ENCODE measurements at regions not wholly inside any gene's neighbourhood (a gene's known extent, or its start where the extent isn't known, plus 50 kb on each side); places are given as distances from the start of the nearest gene placed in this dataset.
A peak's percentile ranks its signal among the peaks of the same experiment; 100 is the strongest.

- Histone ChIP-seq H3K79me2 (ENCODE audit: insufficient read depth, low read depth) (no peaks in the 10 kb centered on the region), H3K36me3 (ENCODE audit: insufficient read depth) (no peaks in the 10 kb centered on the region; the same call in 1 of the 2 replicates), H2AFZ (ENCODE audit: low read depth) (no peak overlapping the region), H3K4me2 (no peak overlapping the region), H3K4me3 (IDR thresholded peaks at IDR 0.05; ENCODE audit: insufficient read depth, low read depth, low read length) (no peak overlapping the region), H4K20me1 (ENCODE audit: insufficient read depth) (no peaks in the 10 kb centered on the region), H3K27me3 (ENCODE audit: insufficient read depth, low read depth) (no peaks in the 10 kb centered on the region), H3K27ac (no peak overlapping the region), H3K9ac (no peak overlapping the region), H3K4me1 (ENCODE audit: low read depth, poor library complexity, severe bottlenecking) (peaks cover 3% of the 10 kb centered on the region)
- TF ChIP-seq, protein P1, sequence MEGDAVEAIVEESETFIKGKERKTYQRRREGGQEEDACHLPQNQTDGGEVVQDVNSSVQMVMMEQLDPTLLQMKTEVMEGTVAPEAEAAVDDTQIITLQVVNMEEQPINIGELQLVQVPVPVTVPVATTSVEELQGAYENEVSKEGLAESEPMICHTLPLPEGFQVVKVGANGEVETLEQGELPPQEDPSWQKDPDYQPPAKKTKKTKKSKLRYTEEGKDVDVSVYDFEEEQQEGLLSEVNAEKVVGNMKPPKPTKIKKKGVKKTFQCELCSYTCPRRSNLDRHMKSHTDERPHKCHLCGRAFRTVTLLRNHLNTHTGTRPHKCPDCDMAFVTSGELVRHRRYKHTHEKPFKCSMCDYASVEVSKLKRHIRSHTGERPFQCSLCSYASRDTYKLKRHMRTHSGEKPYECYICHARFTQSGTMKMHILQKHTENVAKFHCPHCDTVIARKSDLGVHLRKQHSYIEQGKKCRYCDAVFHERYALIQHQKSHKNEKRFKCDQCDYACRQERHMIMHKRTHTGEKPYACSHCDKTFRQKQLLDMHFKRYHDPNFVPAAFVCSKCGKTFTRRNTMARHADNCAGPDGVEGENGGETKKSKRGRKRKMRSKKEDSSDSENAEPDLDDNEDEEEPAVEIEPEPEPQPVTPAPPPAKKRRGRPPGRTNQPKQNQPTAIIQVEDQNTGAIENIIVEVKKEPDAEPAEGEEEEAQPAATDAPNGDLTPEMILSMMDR (conservative IDR thresholded peaks at IDR 0.05; ENCODE audit: low read depth, low read length): no peak
These were observed 244.2 kb upstream of the EDIL3 start for GRCh38 chr5:84628918-84629317.

GRCh38 chr5:84623019-84623418 is 238.3 kb upstream of the EDIL3 start:
- Histone ChIP-seq H3K4me2 (peak overlapping the region; percentile 33), H3K79me2 (ENCODE audit: insufficient read depth, low read depth) (no peaks in the 10 kb centered on the region), H3K4me1 (ENCODE audit: low read depth, poor library complexity, severe bottlenecking) (peaks cover 26% of the 10 kb centered on the region)

DNA sequence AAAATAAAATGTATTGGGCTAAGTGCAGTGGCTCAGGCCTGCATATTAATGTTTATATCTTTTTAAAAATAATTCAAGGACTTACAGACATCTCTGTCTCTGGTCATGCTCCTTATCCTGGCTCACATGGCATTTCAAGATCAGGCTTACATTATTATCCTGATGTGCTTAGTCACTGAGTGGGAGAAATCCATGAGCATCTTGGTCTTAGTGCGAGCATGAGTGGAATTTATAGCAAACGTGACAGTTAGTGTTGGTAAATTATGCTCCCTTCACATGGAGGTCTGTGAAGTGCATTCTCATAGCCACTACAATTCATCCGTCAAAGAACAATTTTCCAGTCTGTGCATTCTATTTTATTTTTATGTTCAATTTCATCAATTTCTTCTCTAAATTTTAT is 237.8 kb upstream of the EDIL3 start:
- Histone ChIP-seq H3K36me3 (ENCODE audit: insufficient read depth) (no peaks in the 10 kb centered on the region; the same call in 1 of the 2 replicates), H3K27ac (no peak overlapping the region), H2AFZ (ENCODE audit: low read depth) (no peak overlapping the region), H4K20me1 (ENCODE audit: insufficient read depth) (no peaks in the 10 kb centered on the region), H3K4me3 (IDR thresholded peaks at IDR 0.05; ENCODE audit: insufficient read depth, low read depth, low read length) (no peak overlapping the region), H3K4me1 (ENCODE audit: low read depth, poor library complexity, severe bottlenecking) (peaks cover 26% of the 10 kb centered on the region), H3K79me2 (ENCODE audit: insufficient read depth, low read depth) (no peaks in the 10 kb centered on the region), H3K27me3 (ENCODE audit: insufficient read depth, low read depth) (no peaks in the 10 kb centered on the region), H3K9ac (no peak overlapping the region), H3K4me2 (peak overlapping the region; percentile 33)
- TF ChIP-seq, protein P1 (conservative IDR thresholded peaks at IDR 0.05; ENCODE audit: low read depth, low read length): no peak

More at GRCh38 chr5:84623019-84623418, 238.3 kb upstream of the EDIL3 start:
- Histone ChIP-seq H3K4me3 (IDR thresholded peaks at IDR 0.05; ENCODE audit: insufficient read depth, low read depth, low read length) (no peak overlapping the region), H3K9ac (no peak overlapping the region), H4K20me1 (ENCODE audit: insufficient read depth) (no peaks in the 10 kb centered on the region), H3K36me3 (ENCODE audit: insufficient read depth) (no peaks in the 10 kb centered on the region; the same call in 1 of the 2 replicates), H3K27me3 (ENCODE audit: insufficient read depth, low read depth) (no peaks in the 10 kb centered on the region), H2AFZ (ENCODE audit: low read depth) (no peak overlapping the region), H3K27ac (no peak overlapping the region)
- TF ChIP-seq, protein P1 (conservative IDR thresholded peaks at IDR 0.05; ENCODE audit: low read depth, low read length): no peak

GRCh38 chr5:84618262-84618661 is 233.6 kb upstream of the EDIL3 start:
- no peaks in the 10 kb centered on the region for H3K27me3 ChIP-seq (ENCODE audit: insufficient read depth, low read depth)
- H3K9ac ChIP-seq: no peak overlapping the region
- H2AFZ ChIP-seq (ENCODE audit: low read depth): no peak overlapping the region
- no peaks in the 10 kb centered on the region for H3K36me3 ChIP-seq (ENCODE audit: insufficient read depth)
- no peaks in the 10 kb centered on the region for H3K79me2 ChIP-seq (ENCODE audit: insufficient read depth, low read depth)
- no peak overlapping the region for H3K4me3 ChIP-seq (IDR thresholded peaks at IDR 0.05; ENCODE audit: insufficient read depth, low read depth, low read length)
- peaks cover 16% of the 10 kb centered on the region for H3K4me1 ChIP-seq (ENCODE audit: low read depth, poor library complexity, severe bottlenecking)
- TF ChIP-seq, protein P1 (conservative IDR thresholded peaks at IDR 0.05; ENCODE audit: low read depth, low read length): no peak
- H3K27ac ChIP-seq: no peak overlapping the region
- H3K4me2 ChIP-seq: no peak overlapping the region
- H4K20me1 ChIP-seq (ENCODE audit: insufficient read depth): no peaks in the 10 kb centered on the region
